GM19099 (cell line): ENCODE measurements at regions not wholly inside any gene's neighbourhood (a gene's known extent, or its start where the extent isn't known, plus 50 kb on each side); places are given as distances from the start of the nearest gene placed in this dataset.

Experiments used
- POLR2A ChIP-seq: IDR thresholded peaks from 3 replicates; pipeline ENCODE4 v1.6.1; 2011; ENCODE audit warnings: low read depth; ENCODE audit not compliant: insufficient read length; ENCODE audit errors: extremely low read depth

- no peak for TF ChIP-seq POLR2A
These were observed 56.4 kb upstream of the RBMS1 start for GRCh38 chr2:160550048-160550447.

GRCh38 chr2:160551259-160551658 lies 57.7 kb upstream of the RBMS1 start:
- no peak for TF ChIP-seq POLR2A

GRCh38 chr2:160555420-160556071 lies 61.9 kb upstream of the RBMS1 start:
- no peak for TF ChIP-seq POLR2A

GRCh38 chr2:160557903-160558302 lies 64.3 kb upstream of the RBMS1 start:
- TF ChIP-seq POLR2A, result no peak

GRCh38 chr2:160558531-160558930 lies 64.9 kb upstream of the RBMS1 start:
- no peak for TF ChIP-seq POLR2A

- no peak for TF ChIP-seq POLR2A
These were observed 68.1 kb upstream of the RBMS1 start for GRCh38 chr2:160561551-160562295.

- no peak for TF ChIP-seq POLR2A
These were observed 69.1 kb upstream of the RBMS1 start for GRCh38 chr2:160562730-160563129.

- TF ChIP-seq POLR2A, result no peak
These were observed 71.0 kb upstream of the RBMS1 start for GRCh38 chr2:160564591-160564990.

GRCh38 chr2:160565099-160565845 lies 71.7 kb upstream of the RBMS1 start:
- TF ChIP-seq POLR2A, result no peak

GRCh38 chr2:160566717-160567116 lies 73.1 kb upstream of the RBMS1 start:
- TF ChIP-seq POLR2A, result no peak

- TF ChIP-seq POLR2A, result no peak
These were observed 75.2 kb upstream of the RBMS1 start for GRCh38 chr2:160568856-160569255.

- no peak for TF ChIP-seq POLR2A
These were observed 76.8 kb upstream of the RBMS1 start for GRCh38 chr2:160570376-160570775.

GRCh38 chr2:160574468-160575140 lies 81.0 kb upstream of the RBMS1 start:
- no peak for TF ChIP-seq POLR2A

GRCh38 chr2:160575368-160575767 lies 81.8 kb upstream of the RBMS1 start:
- no peak for TF ChIP-seq POLR2A

GRCh38 chr2:160576054-160576499 lies 82.5 kb upstream of the RBMS1 start:
- TF ChIP-seq POLR2A, result no peak

- no peak for TF ChIP-seq POLR2A
These were observed 87.4 kb upstream of the RBMS1 start for GRCh38 chr2:160581035-160581434.

GRCh38 chr2:160581448-160581847 lies 87.8 kb upstream of the RBMS1 start:
- TF ChIP-seq POLR2A, result no peak
